Astrocyte (in vitro differentiated cells and primary cell): ENCODE measurements at regions not wholly inside any gene's neighbourhood (a gene's known extent, or its start where the extent isn't known, plus 50 kb on each side); places are given as distances from the start of the nearest gene placed in this dataset.

ENCODE experiments used
- EZH2 ChIP-seq: IDR thresholded peaks from 2 replicates; pipeline ENCODE4 v1.6.1; 2012; ENCODE audit warnings: mild to moderate bottlenecking, low read length, inconsistent platforms; ENCODE audit not compliant: insufficient read depth
- TF ChIP-seq, protein P1 (sequence below): IDR thresholded peaks from 2 replicates; pipeline ENCODE4 v1.5.1; 2011; ENCODE audit warnings: low read depth, mild to moderate bottlenecking, inconsistent platforms, low read length, moderate library complexity; ENCODE audit not compliant: insufficient read depth

DNA sequence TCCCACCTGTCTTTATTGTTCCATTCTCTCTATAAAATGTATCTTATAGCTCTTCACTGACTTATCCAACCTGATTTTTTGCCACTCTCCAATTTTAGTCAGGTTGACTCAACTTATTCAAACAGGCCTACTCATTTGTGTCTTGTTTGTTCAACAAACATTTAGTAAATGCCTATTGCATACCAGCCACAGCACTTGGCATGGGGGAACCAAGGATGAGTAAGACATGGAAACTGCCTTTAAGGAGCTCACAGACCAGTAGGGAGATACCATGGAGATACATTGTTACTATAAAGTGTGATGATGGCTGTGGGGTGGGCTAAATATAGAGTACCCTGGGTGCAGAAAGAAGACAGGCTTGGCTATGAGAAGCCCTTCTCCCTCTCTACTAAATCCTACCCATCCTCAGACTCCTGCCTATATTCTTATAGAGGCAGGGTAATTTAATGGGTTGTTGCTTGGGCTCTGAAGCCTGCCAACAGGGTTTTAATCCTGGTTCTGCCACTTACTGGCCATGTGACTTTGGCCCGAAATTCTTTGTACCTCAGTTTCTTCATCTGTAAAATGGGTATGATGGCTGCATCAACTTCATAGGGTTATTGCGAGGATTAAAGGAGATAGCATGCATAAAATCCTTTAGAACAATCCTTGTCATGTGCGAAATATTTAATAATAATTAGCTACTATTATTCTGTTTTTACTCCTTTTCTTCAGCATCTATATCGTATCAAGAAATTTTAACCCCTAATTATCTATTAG, 348.5 kb upstream of the UMPS start:
- TF ChIP-seq, protein P1, sequence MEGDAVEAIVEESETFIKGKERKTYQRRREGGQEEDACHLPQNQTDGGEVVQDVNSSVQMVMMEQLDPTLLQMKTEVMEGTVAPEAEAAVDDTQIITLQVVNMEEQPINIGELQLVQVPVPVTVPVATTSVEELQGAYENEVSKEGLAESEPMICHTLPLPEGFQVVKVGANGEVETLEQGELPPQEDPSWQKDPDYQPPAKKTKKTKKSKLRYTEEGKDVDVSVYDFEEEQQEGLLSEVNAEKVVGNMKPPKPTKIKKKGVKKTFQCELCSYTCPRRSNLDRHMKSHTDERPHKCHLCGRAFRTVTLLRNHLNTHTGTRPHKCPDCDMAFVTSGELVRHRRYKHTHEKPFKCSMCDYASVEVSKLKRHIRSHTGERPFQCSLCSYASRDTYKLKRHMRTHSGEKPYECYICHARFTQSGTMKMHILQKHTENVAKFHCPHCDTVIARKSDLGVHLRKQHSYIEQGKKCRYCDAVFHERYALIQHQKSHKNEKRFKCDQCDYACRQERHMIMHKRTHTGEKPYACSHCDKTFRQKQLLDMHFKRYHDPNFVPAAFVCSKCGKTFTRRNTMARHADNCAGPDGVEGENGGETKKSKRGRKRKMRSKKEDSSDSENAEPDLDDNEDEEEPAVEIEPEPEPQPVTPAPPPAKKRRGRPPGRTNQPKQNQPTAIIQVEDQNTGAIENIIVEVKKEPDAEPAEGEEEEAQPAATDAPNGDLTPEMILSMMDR = no peak
- TF ChIP-seq EZH2 = no peak
